K562 (cell line): ENCODE measurements at regions not wholly inside any gene's neighbourhood (a gene's known extent, or its start where the extent isn't known, plus 50 kb on each side); places are given as distances from the start of the nearest gene placed in this dataset.

Source experiments
- ATAC-seq: fragments of 200-7000 bp; cut with Tn5 transposase; 3 replicates; pipeline ENCODE4 v1.9.1; 2020; ENCODE audit warnings: moderate library complexity
- BruUV-seq: library from RNA; stranded (reverse); fragments of 400-500 nt; replicated peaks from 2 replicates; lab custom pipeline; 2021; lab: Mats Ljungman, UMichigan
- CTCF ChIA-PET: fragments of 300-600 bp; formaldehyde crosslinking; extraction: SDS; loops from one replicate; lab custom pipeline; 2021; ENCODE audit warnings: low intra/inter-chr PET ratio; lab: Yijun Ruan, JAX
- POLR2A ChIA-PET: fragments of 300-600, 350-650 bp; sonication (Branson Sonifier 250); formaldehyde crosslinking; extraction: SDS; loops from one replicate; lab custom pipeline; 2021; ENCODE audit warnings: antibody characterized with exemption, inconsistent platforms; lab: Yijun Ruan, JAX
- DNase-seq, 4 experiments: peaks; one replicate each; pipeline versions ENCODE4 v3.0.0 to v3.0.0-alpha.2; 2011 to 2018; ENCODE audit warnings: low spot score in 3 of 4, mixed read lengths in 3 of 4; ENCODE audit errors: extremely low read depth in 1 of 4
- FAIRE-seq: peaks from 2 replicates; lab custom pipeline; 2011; peaks lifted over from hg19 to GRCh38; lab: Jason Lieb, UNC
- H2AFZ ChIP-seq: 2 replicates; pipeline ENCODE4 v1.6.0; 2011; ENCODE audit warnings: low read depth, low read length, control low read depth, inconsistent platforms
- H3K27ac ChIP-seq: fragments of 200-600 bp; 3 replicates; pipeline ENCODE4 v1.8.0; 2011; ENCODE audit warnings: low read depth, mild to moderate bottlenecking, control low read depth, inconsistent platforms, low read length, moderate library complexity, mixed read lengths; ENCODE audit errors: extremely low read depth
- H3K27me3 ChIP-seq, 2 experiments: fragments of 300-600 bp in 1 of 2; 2 replicates in 1 of 2; 3 replicates in 1 of 2; pipeline versions ENCODE4 v1.6.0 to v1.8.0; 2011; ENCODE audit warnings: inconsistent platforms in 2 of 2, low read length in 2 of 2, mild to moderate bottlenecking in 1 of 2, mixed read lengths in 1 of 2, moderate library complexity in 1 of 2; ENCODE audit not compliant: control insufficient read depth in 2 of 2, insufficient read depth in 2 of 2
- H3K36me3 ChIP-seq: fragments of 300-600 bp; 3 replicates; pipeline ENCODE4 v1.8.0; 2011; ENCODE audit warnings: mild to moderate bottlenecking, low read length, inconsistent platforms; ENCODE audit not compliant: control insufficient read depth, insufficient read depth
- H3K4me1 ChIP-seq, 2 experiments: fragments of 200-600 bp in 1 of 2; replicated peaks in 1 of 2; 2 replicates in 1 of 2; 3 replicates in 1 of 2; pipeline versions ENCODE4 v1.5.1 to v1.8.0; 2011; ENCODE audit warnings: inconsistent platforms in 2 of 2, low read length in 2 of 2, mild to moderate bottlenecking in 1 of 2, mixed read lengths in 1 of 2, moderate library complexity in 1 of 2; ENCODE audit not compliant: control insufficient read depth in 2 of 2, insufficient read depth in 2 of 2
- H3K4me2 ChIP-seq: 2 replicates; pipeline ENCODE4 v1.6.1; 2011; ENCODE audit warnings: low read length, control low read depth, inconsistent platforms, mixed read lengths; ENCODE audit not compliant: insufficient read depth
- H3K4me3 ChIP-seq: fragments of 200-600 bp; sonication (generic), shearing (Covaris generic); 2 replicates; pipeline ENCODE4 v1.5.1; 2016; ENCODE audit warnings: control low read depth, inconsistent platforms
- H3K79me2 ChIP-seq: fragments of 200-600 bp; 3 replicates; pipeline ENCODE4 v1.8.0; 2011; ENCODE audit warnings: low read length, inconsistent platforms; ENCODE audit not compliant: control insufficient read depth, insufficient read depth
- H3K9ac ChIP-seq, 2 experiments: 2 replicates each; pipeline versions ENCODE4 v1.6.0 to v1.6.1; 2011; ENCODE audit warnings: low read depth in 2 of 2, low read length in 2 of 2, control low read depth in 1 of 2, inconsistent platforms in 1 of 2, mild to moderate bottlenecking in 1 of 2, mixed read lengths in 1 of 2; ENCODE audit not compliant: insufficient read depth in 1 of 2
- H3K9me1 ChIP-seq: one replicate; pipeline ENCODE4 v1.6.0; 2011; ENCODE audit warnings: inconsistent platforms, mild to moderate bottlenecking, low read length, moderate library complexity; ENCODE audit not compliant: control insufficient read depth, insufficient read depth
- H3K9me3 ChIP-seq: replicated peaks from 2 replicates; pipeline ENCODE4 v1.5.1; 2011; ENCODE audit warnings: low read depth, low read length, inconsistent platforms; ENCODE audit not compliant: control insufficient read depth, insufficient read depth
- H4K20me1 ChIP-seq: replicated peaks from 2 replicates; pipeline ENCODE4 v1.6.1; 2011; ENCODE audit warnings: low read length, inconsistent platforms, mixed read lengths; ENCODE audit not compliant: control insufficient read depth, insufficient read depth
- BHLHE40 ChIP-seq: IDR thresholded peaks from 2 replicates; pipeline ENCODE4 v1.6.1; 2011; ENCODE audit warnings: low read length, improper control_type of control experiment
- MEIS2 ChIP-seq: fragments of 450-650 bp; IDR thresholded peaks from 2 replicates; pipeline ENCODE4 v1.6.1; 2014; ENCODE audit warnings: mild to moderate bottlenecking; ENCODE audit not compliant: partially characterized antibody
- NFIC ChIP-seq: fragments of 450-650 bp; IDR thresholded peaks from 2 replicates; pipeline ENCODE4 v1.6.1; 2017; ENCODE audit warnings: mild to moderate bottlenecking, inconsistent platforms
- RBM39 ChIP-seq: fragments of 200-400 bp; formaldehyde crosslinking; optimal IDR thresholded peaks from 2 replicates; pipeline ENCODE3; 2018; ENCODE audit warnings: low read depth, low read length
- WGBS: fragments of 100-300 bp; shearing (Covaris generic); methylation state at CpG from one replicate; pipeline ENCODE4 v1.1.6; 2016; ENCODE audit warnings: low coverage, mixed read lengths; ENCODE audit not compliant: insufficient coverage; ENCODE audit errors: missing lambda C conversion rate; 5-methylcytosine and 5-hydroxymethylcytosine counted together
- in situ Hi-C: fragments of 300-500 bp; cut with MboI; formaldehyde crosslinking; loops from 4 replicates; pipeline ENCODE4 v1.15.0; 2018; ENCODE audit warnings: inconsistent platforms, mixed read lengths
- intact Hi-C: fragments of 100-400 bp; cut with micrococcal nuclease; formaldehyde crosslinking; loops from 2 replicates; pipeline ENCODE4 v1.14.2; 2022
- TF ChIP-seq, protein P1 (sequence below), 2 experiments: IDR thresholded peaks in 1 of 2; conservative IDR thresholded peaks in 1 of 2; 2 replicates each; pipeline ENCODE4 v1.6.1; 2016; ENCODE audit warnings: low read depth in 2 of 2, mild to moderate bottlenecking in 1 of 2, missing compliant biosample characterization in 1 of 2, missing genetic modification characterization in 1 of 2, moderate library complexity in 1 of 2

DNA sequence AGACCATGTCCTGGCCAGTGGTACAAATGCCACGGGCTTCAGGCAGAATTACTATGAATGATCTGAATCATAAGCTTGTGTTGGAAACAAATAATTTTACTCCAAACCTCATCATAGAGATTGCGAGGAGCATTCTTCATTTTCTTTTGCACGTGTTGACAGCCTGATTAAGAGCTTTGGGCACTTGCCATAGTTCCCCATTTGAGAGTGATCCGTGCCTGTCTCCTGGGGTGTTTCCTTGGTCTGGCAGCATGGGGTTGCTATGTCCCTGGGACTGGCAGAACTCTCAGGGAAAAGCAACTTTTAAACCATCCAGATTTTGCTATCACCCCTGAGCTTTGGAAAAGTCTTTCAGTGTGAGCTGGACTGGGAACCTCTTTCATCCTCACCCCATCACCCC lies 54.3 kb upstream of the KCNJ6 start:
- intact Hi-C loops (no loop called here), in situ Hi-C loops (no loop called here)
- Histone ChIP-seq H2AFZ (no peak overlapping the region), H3K27ac (no peak overlapping the region), H3K9me3 (no peaks in the 10 kb centered on the region), H3K4me2 (no peak overlapping the region), H3K4me3 (no peak overlapping the region), H3K36me3 (no peaks in the 10 kb centered on the region), H3K27me3 (no peaks in the 10 kb centered on the region), H3K4me1 (peaks cover 0 to 8% of the 10 kb centered on the region in 2 experiments; a peak in 2 of 5 replicates), H3K9ac (no peak overlapping the region), H3K79me2 (no peaks in the 10 kb centered on the region), H3K9me1 (no peaks in the 10 kb centered on the region), H4K20me1 (no peaks in the 10 kb centered on the region; the same call in 1 of the 2 replicates)
- BruUV-seq = no TSS peak
- FAIRE-seq (no peak), DNase-seq (no peak), ATAC-seq (no peak)
- CTCF ChIA-PET = no interaction called here
- POLR2A ChIA-PET = interaction anchor here (1.0 kb wide), 1 partner anchor 13 kb away, joined by 3 read pairs; no protein-coding TSS in a partner anchor
- WGBS = 13% methylated on average over 4 of the region's 4 CpGs
- TF ChIP-seq, protein P1, sequence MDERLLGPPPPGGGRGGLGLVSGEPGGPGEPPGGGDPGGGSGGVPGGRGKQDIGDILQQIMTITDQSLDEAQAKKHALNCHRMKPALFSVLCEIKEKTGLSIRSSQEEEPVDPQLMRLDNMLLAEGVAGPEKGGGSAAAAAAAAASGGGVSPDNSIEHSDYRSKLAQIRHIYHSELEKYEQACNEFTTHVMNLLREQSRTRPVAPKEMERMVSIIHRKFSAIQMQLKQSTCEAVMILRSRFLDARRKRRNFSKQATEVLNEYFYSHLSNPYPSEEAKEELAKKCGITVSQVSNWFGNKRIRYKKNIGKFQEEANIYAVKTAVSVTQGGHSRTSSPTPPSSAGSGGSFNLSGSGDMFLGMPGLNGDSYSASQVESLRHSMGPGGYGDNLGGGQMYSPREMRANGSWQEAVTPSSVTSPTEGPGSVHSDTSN (CRISPR knock-in tag; IDR thresholded peaks at IDR 0.05; ENCODE audit: low read depth) = no peak
- TF ChIP-seq, protein P1 (tag; conservative IDR thresholded peaks at IDR 0.05; ENCODE audit: low read depth) = peak; percentile 71; the same call in 1 of the 2 replicates
- TF ChIP-seq RBM39 = no peak
- peak; percentile 22 for TF ChIP-seq MEIS2
- no peak for TF ChIP-seq NFIC
- peak; percentile 40; the same call in 1 of the 2 replicates for TF ChIP-seq BHLHE40
